ENCODE measurements at regions not wholly inside any gene's neighbourhood (a gene's known extent, or its start where the extent isn't known, plus 50 kb on each side); places are given as distances from the start of the nearest gene placed in this dataset.

GRCh38 chr1:34476371-34476770, 278.5 kb upstream of the GJB5 start:
- Histone ChIP-seq H3K36me3 (no peaks in the 10 kb centered on the region), H3K4me3 (no peak overlapping the region), H3K27me3 (peaks cover 6% of the 10 kb centered on the region), H3K4me1 (no peaks in the 10 kb centered on the region), H3K27ac (no peak overlapping the region), H3K9me3 (no peaks in the 10 kb centered on the region)
- WGBS, 2 donors (ENCODE audit: low coverage in 1 of 2) = 52 to 75% methylated on average over 2 to 3 of the region's 3 CpGs
- in situ Hi-C loops (cut with MboI; ENCODE audit: low pct_ligation_motif_present in 1 of 4, low pct_unique_long_range_greater_than_20kb in 1 of 4, low sequenced_read_pairs in 3 of 4) = no loop called here
- intact Hi-C loops (cut with DNase I; ENCODE audit: low total_unique reads) = no loop called here
- DNase-seq = no peak
- no peak for TF ChIP-seq POLR2A (IDR thresholded peaks at IDR 0.05)
- no peak for TF ChIP-seq POLR2AphosphoS5 (IDR thresholded peaks at IDR 0.05)
- no peak for TF ChIP-seq CTCF (IDR thresholded peaks at IDR 0.05)

GRCh38 chr1:34477632-34478141, 277.2 kb upstream of the GJB5 start:
- no peaks in the 10 kb centered on the region for H3K9me3 ChIP-seq
- in situ Hi-C loops (cut with MboI; ENCODE audit: low pct_ligation_motif_present in 1 of 4, low pct_unique_long_range_greater_than_20kb in 1 of 4, low sequenced_read_pairs in 3 of 4) = no loop called here
- intact Hi-C loops (cut with DNase I; ENCODE audit: low total_unique reads) = no loop called here
- 79 to 80% methylated on average over 1 to 2 of the region's 2 CpGs for WGBS, 2 donors (ENCODE audit: low coverage in 1 of 2)
- TF ChIP-seq EP300 (IDR thresholded peaks at IDR 0.05; ENCODE audit: low read depth) (no peak), POLR2AphosphoS5 (IDR thresholded peaks at IDR 0.05) (no peak), POLR2A (IDR thresholded peaks at IDR 0.05) (no peak), CTCF (IDR thresholded peaks at IDR 0.05) (no peak)
- peaks cover 6% of the 10 kb centered on the region for H3K27me3 ChIP-seq
- no peaks in the 10 kb centered on the region for H3K36me3 ChIP-seq
- H3K4me1 ChIP-seq = no peaks in the 10 kb centered on the region
- H3K27ac ChIP-seq = no peak overlapping the region
- no peak overlapping the region for H3K4me3 ChIP-seq
- DNase-seq = no peak

- no peaks in the 10 kb centered on the region for H3K36me3 ChIP-seq
- DNase-seq = no peak
- TF ChIP-seq EP300 (IDR thresholded peaks at IDR 0.05; ENCODE audit: low read depth) = no peak
- TF ChIP-seq POLR2A (IDR thresholded peaks at IDR 0.05) = no peak
- no peak for TF ChIP-seq CTCF (IDR thresholded peaks at IDR 0.05)
- TF ChIP-seq POLR2AphosphoS5 (IDR thresholded peaks at IDR 0.05) = no peak
- peaks cover 6% of the 10 kb centered on the region for H3K27me3 ChIP-seq
- no peaks in the 10 kb centered on the region for H3K9me3 ChIP-seq
- H3K4me1 ChIP-seq = no peaks in the 10 kb centered on the region
- in situ Hi-C loops (cut with MboI; ENCODE audit: low pct_ligation_motif_present in 1 of 4, low pct_unique_long_range_greater_than_20kb in 1 of 4, low sequenced_read_pairs in 3 of 4) (no loop called here), intact Hi-C loops (cut with DNase I; ENCODE audit: low total_unique reads) (no loop called here)
- WGBS, 2 donors (ENCODE audit: low coverage in 1 of 2) = 0 to 33% methylated on average over 1 to 3 of the region's 3 CpGs
- H3K4me3 ChIP-seq = no peak overlapping the region
- H3K27ac ChIP-seq = no peak overlapping the region
These were observed 276.3 kb upstream of the GJB5 start for GRCh38 chr1:34478515-34479076.

GRCh38 chr1:34479731-34480130, 275.1 kb upstream of the GJB5 start:
- TF ChIP-seq EP300 (IDR thresholded peaks at IDR 0.05; ENCODE audit: low read depth) = no peak
- no peak for TF ChIP-seq CTCF (IDR thresholded peaks at IDR 0.05)
- no peak for TF ChIP-seq POLR2A (IDR thresholded peaks at IDR 0.05)
- no peak for TF ChIP-seq POLR2AphosphoS5 (IDR thresholded peaks at IDR 0.05)
- 18% methylated on average over 5 of the region's 5 CpGs; no CpG with 5 or more reads in 1 of the 2 donors for WGBS, 2 donors (ENCODE audit: low coverage in 1 of 2)
- H3K9me3 ChIP-seq = no peaks in the 10 kb centered on the region
- intact Hi-C loops (cut with DNase I; ENCODE audit: low total_unique reads) = no loop called here
- no peaks in the 10 kb centered on the region for H3K4me1 ChIP-seq
- in situ Hi-C loops (cut with MboI; ENCODE audit: low pct_ligation_motif_present in 1 of 4, low pct_unique_long_range_greater_than_20kb in 1 of 4, low sequenced_read_pairs in 3 of 4) = no loop called here
- peaks cover 6% of the 10 kb centered on the region for H3K27me3 ChIP-seq
- DNase-seq = no peak
- no peak overlapping the region for H3K4me3 ChIP-seq
- no peaks in the 10 kb centered on the region for H3K36me3 ChIP-seq
- no peak overlapping the region for H3K27ac ChIP-seq
